HEK293 (cell line): ENCODE measurements at regions not wholly inside any gene's neighbourhood (a gene's known extent, or its start where the extent isn't known, plus 50 kb on each side); places are given as distances from the start of the nearest gene placed in this dataset.

ENCODE experiments used
- CTCF ChIA-PET: fragments of 350-600 bp; formaldehyde crosslinking; extraction: SDS; loops from one replicate; lab custom pipeline; 2021; ENCODE audit warnings: antibody characterized with exemption; lab: Yijun Ruan, JAX
- POLR2A ChIA-PET: fragments of 300-600 bp; formaldehyde crosslinking; extraction: SDS; loops from one replicate; lab custom pipeline; 2020; ENCODE audit warnings: antibody characterized with exemption, inconsistent platforms; lab: Yijun Ruan, JAX
- H3K27ac ChIP-seq: fragments of 200-500 bp; sonication (Bioruptor generic); 2 replicates; pipeline ENCODE4 v1.5.1; 2014; ENCODE audit warnings: low read depth, low read length, control low read depth, inconsistent platforms; ENCODE audit errors: extremely low read depth
- H3K36me3 ChIP-seq, 2 experiments: fragments of 200-500 bp in 1 of 2; sonication (Bioruptor generic) in 1 of 2; 1 replicate in 1 of 2; 2 replicates in 1 of 2; pipeline ENCODE4 v1.5.1; 2014 to 2017; ENCODE audit warnings: inconsistent platforms in 2 of 2, low read length in 2 of 2; ENCODE audit not compliant: control insufficient read depth in 2 of 2, insufficient read depth in 1 of 2
- H3K4me1 ChIP-seq: fragments of 200-500 bp; sonication (Bioruptor generic); 2 replicates; pipeline ENCODE4 v1.5.1; 2014; ENCODE audit warnings: mild to moderate bottlenecking, low read length, inconsistent platforms; ENCODE audit not compliant: control insufficient read depth, insufficient read depth
- H3K4me3 ChIP-seq: 2 replicates; pipeline ENCODE4 v1.5.1; 2011; ENCODE audit warnings: low read depth, mild to moderate bottlenecking, control low read depth, low read length, moderate library complexity
- H3K9me3 ChIP-seq: fragments of 200-500 bp; sonication (Bioruptor generic); 2 replicates; pipeline ENCODE4 v1.5.1; 2014; ENCODE audit warnings: low read depth, low read length, inconsistent platforms; ENCODE audit not compliant: control insufficient read depth, insufficient read depth
- AEBP2 ChIP-seq: fragments of 450-650 bp; formaldehyde crosslinking; IDR thresholded peaks from 2 replicates; pipeline ENCODE4 v1.5.1; 2016; ENCODE audit warnings: missing biosample characterization, missing genetic modification characterization, borderline replicate concordance
- ZBTB49 ChIP-seq: fragments of 450-650 bp; formaldehyde crosslinking; IDR thresholded peaks from 2 replicates; pipeline ENCODE4 v1.5.1; 2016; ENCODE audit warnings: missing biosample characterization, missing genetic modification characterization, low read depth
- ZNF280D ChIP-seq: fragments of 450-650 bp; formaldehyde crosslinking; IDR thresholded peaks from 2 replicates; pipeline ENCODE4 v1.5.1; 2016; ENCODE audit warnings: missing biosample characterization, missing genetic modification characterization
- ZNF473 ChIP-seq: fragments of 450-650 bp; formaldehyde crosslinking; IDR thresholded peaks from 2 replicates; pipeline ENCODE4 v1.5.1; 2017; ENCODE audit warnings: missing biosample characterization, missing genetic modification characterization
- ZNF571 ChIP-seq: fragments of 450-650 bp; formaldehyde crosslinking; IDR thresholded peaks from 2 replicates; pipeline ENCODE4 v1.5.0; 2017; ENCODE audit warnings: missing biosample characterization, missing genetic modification characterization
- ZNF596 ChIP-seq: fragments of 450-650 bp; IDR thresholded peaks from 2 replicates; pipeline ENCODE4 v1.5.0; 2018; ENCODE audit warnings: missing biosample characterization, mild to moderate bottlenecking, missing genetic modification characterization, moderate library complexity
- ZNF664 ChIP-seq: fragments of 450-650 bp; formaldehyde crosslinking; IDR thresholded peaks from 2 replicates; pipeline ENCODE4 v1.5.1; 2016; ENCODE audit warnings: missing biosample characterization, missing genetic modification characterization
- ZNF704 ChIP-seq: fragments of 450-650 bp; formaldehyde crosslinking; IDR thresholded peaks from 2 replicates; pipeline ENCODE4 v1.5.1; 2016; ENCODE audit warnings: missing biosample characterization, missing genetic modification characterization
- ZSCAN4 ChIP-seq: fragments of 450-650 bp; formaldehyde crosslinking; IDR thresholded peaks from 2 replicates; pipeline ENCODE4 v1.5.1; 2017; ENCODE audit warnings: missing biosample characterization, missing genetic modification characterization
- ZXDB ChIP-seq: fragments of 450-650 bp; formaldehyde crosslinking; IDR thresholded peaks from 2 replicates; pipeline ENCODE4 v1.5.1; 2016; ENCODE audit warnings: missing biosample characterization, missing genetic modification characterization

- ChIA-PET CTCF (no interaction called here), POLR2A (no interaction called here)
Observed at GRCh38 chrX:116806288-116806802, 343.6 kb upstream of the CT83 start.

More at GRCh38 chrX:116806288-116806802, 343.6 kb upstream of the CT83 start:
- TF ChIP-seq ZNF664 (tag by site-specific recombination): no peak
- TF ChIP-seq AEBP2 (tag by site-specific recombination): no peak
- no peak for TF ChIP-seq ZNF704 (tag by site-specific recombination)
- TF ChIP-seq ZSCAN4 (tag by site-specific recombination): no peak
- no peak for TF ChIP-seq ZNF473 (tag by site-specific recombination)
- no peak for TF ChIP-seq ZXDB (tag by site-specific recombination)
- no peak for TF ChIP-seq ZBTB49 (tag by site-specific recombination)
- no peak for TF ChIP-seq ZNF596 (tag by site-specific recombination)
- no peak for TF ChIP-seq ZNF280D (tag by site-specific recombination)
- no peak for TF ChIP-seq ZNF571 (tag by site-specific recombination)
- H3K27ac ChIP-seq: no peak overlapping the region
- H3K4me1 ChIP-seq: no peaks in the 10 kb centered on the region
- no peaks in the 10 kb centered on the region for H3K9me3 ChIP-seq
- no peaks in the 10 kb centered on the region for H3K36me3 ChIP-seq
- no peak overlapping the region for H3K4me3 ChIP-seq
